Thymus (tissue), 11 donors: ENCODE measurements at regions not wholly inside any gene's neighbourhood (a gene's known extent, or its start where the extent isn't known, plus 50 kb on each side); places are given as distances from the start of the nearest gene placed in this dataset.

ENCODE experiments used
- DNase-seq, 9 donors: peaks; one replicate each; pipeline ENCODE4 v3.0.0-alpha.2; 2013; ENCODE audit warnings: low spot score in 9 of 9, low read depth in 6 of 9, missing footprints in 1 of 9
- H3K27ac ChIP-seq, 2 donors: one replicate each; pipeline ENCODE4 v1.5.1; 2013; ENCODE audit warnings: control low read depth in 1 of 2, low read depth in 1 of 2, low read length in 1 of 2, mild to moderate bottlenecking in 1 of 2, moderate library complexity in 1 of 2
- H3K27me3 ChIP-seq, 2 donors: one replicate each; pipeline ENCODE4 v1.5.1; 2013; ENCODE audit warnings: low read length in 1 of 2; ENCODE audit not compliant: control insufficient read depth in 2 of 2, insufficient read depth in 1 of 2
- H3K36me3 ChIP-seq, 2 donors: one replicate each; pipeline ENCODE4 v1.5.1; 2013; ENCODE audit warnings: low read length in 1 of 2, mild to moderate bottlenecking in 1 of 2, moderate library complexity in 1 of 2; ENCODE audit not compliant: control insufficient read depth in 2 of 2, insufficient read depth in 2 of 2
- H3K4me1 ChIP-seq, 2 donors: one replicate each; pipeline ENCODE4 v1.5.1; 2013; ENCODE audit warnings: low read length in 2 of 2; ENCODE audit not compliant: control insufficient read depth in 2 of 2, insufficient read depth in 2 of 2
- H3K4me3 ChIP-seq, 2 donors: one replicate each; pipeline ENCODE4 v1.5.1; 2013; ENCODE audit warnings: low read length in 2 of 2, control low read depth in 1 of 2, mild to moderate bottlenecking in 1 of 2
- H3K9me3 ChIP-seq, 2 donors: one replicate each; pipeline ENCODE4 v1.5.1; 2013; ENCODE audit warnings: low read length in 1 of 2, mild to moderate bottlenecking in 1 of 2; ENCODE audit not compliant: control insufficient read depth in 2 of 2, insufficient read depth in 1 of 2
- WGBS: extraction: QIAGEN DNeasy Blood & Tissue Kit; methylation state at CpG from one replicate; pipeline ENCODE4 v1.1.7; 2013; 5-methylcytosine and 5-hydroxymethylcytosine counted together
- donor health status: healthy.

- no peak overlapping the region for H3K4me3 ChIP-seq
- no peaks in the 10 kb centered on the region for H3K9me3 ChIP-seq
- H3K36me3 ChIP-seq = no peaks in the 10 kb centered on the region
- no peaks in the 10 kb centered on the region for H3K27me3 ChIP-seq
- WGBS = 93% methylated on average over 1 of the region's 1 CpG
- DNase-seq = no peak
- H3K27ac ChIP-seq = no peak overlapping the region
- H3K4me1 ChIP-seq = no peaks in the 10 kb centered on the region
These were observed 265.4 kb upstream of the TET2 start for GRCh38 chr4:104881136-104881886.

GRCh38 chr4:104890598-104891275 lies 255.9 kb upstream of the TET2 start:
- no peak for DNase-seq
- Histone ChIP-seq H3K4me1 (no peaks in the 10 kb centered on the region), H3K36me3 (no peaks in the 10 kb centered on the region), H3K9me3 (no peaks in the 10 kb centered on the region), H3K4me3 (no peak overlapping the region), H3K27ac (no peak overlapping the region), H3K27me3 (no peaks in the 10 kb centered on the region)
- WGBS = 90% methylated on average over 2 of the region's 2 CpGs

GRCh38 chr4:104896660-104897645 lies 249.7 kb upstream of the TET2 start:
- 78% methylated on average over 2 of the region's 2 CpGs for WGBS
- H3K36me3 ChIP-seq = no peaks in the 10 kb centered on the region
- no peaks in the 10 kb centered on the region for H3K4me1 ChIP-seq
- DNase-seq = no peak
- no peaks in the 10 kb centered on the region for H3K27me3 ChIP-seq
- H3K27ac ChIP-seq = no peak overlapping the region
- H3K9me3 ChIP-seq = no peaks in the 10 kb centered on the region
- no peak overlapping the region for H3K4me3 ChIP-seq

- Histone ChIP-seq H3K4me1 (no peaks in the 10 kb centered on the region), H3K27me3 (no peaks in the 10 kb centered on the region), H3K36me3 (no peaks in the 10 kb centered on the region), H3K9me3 (no peaks in the 10 kb centered on the region), H3K27ac (no peak overlapping the region), H3K4me3 (no peak overlapping the region)
- DNase-seq = no peak
- WGBS = 97% methylated on average over 4 of the region's 4 CpGs
These were observed 246.8 kb upstream of the TET2 start for GRCh38 chr4:104899863-104900262.

GRCh38 chr4:104901438-104901837 lies 245.2 kb upstream of the TET2 start:
- Histone ChIP-seq H3K4me1 (no peaks in the 10 kb centered on the region), H3K27me3 (no peaks in the 10 kb centered on the region), H3K4me3 (no peak overlapping the region), H3K9me3 (no peaks in the 10 kb centered on the region), H3K27ac (no peak overlapping the region), H3K36me3 (no peaks in the 10 kb centered on the region)
- DNase-seq = no peak
- WGBS = 74% methylated on average over 3 of the region's 3 CpGs

GRCh38 chr4:104901961-104902605 lies 244.6 kb upstream of the TET2 start:
- no peaks in the 10 kb centered on the region for H3K4me1 ChIP-seq
- no peaks in the 10 kb centered on the region for H3K9me3 ChIP-seq
- no peak overlapping the region for H3K4me3 ChIP-seq
- DNase-seq = no peak
- no peaks in the 10 kb centered on the region for H3K27me3 ChIP-seq
- H3K27ac ChIP-seq = no peak overlapping the region
- no peaks in the 10 kb centered on the region for H3K36me3 ChIP-seq
- WGBS = 71% methylated on average over 4 of the region's 4 CpGs

GRCh38 chr4:104905065-104905464 lies 241.6 kb upstream of the TET2 start:
- Histone ChIP-seq H3K27me3 (no peaks in the 10 kb centered on the region), H3K27ac (no peak overlapping the region), H3K36me3 (no peaks in the 10 kb centered on the region), H3K9me3 (no peaks in the 10 kb centered on the region), H3K4me3 (no peak overlapping the region), H3K4me1 (no peaks in the 10 kb centered on the region)
- DNase-seq = no peak
- 96% methylated on average over 2 of the region's 2 CpGs for WGBS

GRCh38 chr4:104905546-104905945 lies 241.1 kb upstream of the TET2 start:
- Histone ChIP-seq H3K27me3 (no peaks in the 10 kb centered on the region), H3K36me3 (no peaks in the 10 kb centered on the region), H3K9me3 (no peaks in the 10 kb centered on the region), H3K4me1 (no peaks in the 10 kb centered on the region), H3K27ac (no peak overlapping the region), H3K4me3 (no peak overlapping the region)
- no peak for DNase-seq
- 83% methylated on average over 1 of the region's 1 CpG for WGBS
